Neutrophil (primary cell): ENCODE measurements at regions not wholly inside any gene's neighbourhood (a gene's known extent, or its start where the extent isn't known, plus 50 kb on each side); places are given as distances from the start of the nearest gene placed in this dataset.

Experiments used
- H3K27ac ChIP-seq: fragments of 200-600 bp; sonication (generic); 2 replicates; pipeline ENCODE4 v1.5.1; 2016; ENCODE audit warnings: mild to moderate bottlenecking, moderate library complexity
- H3K27me3 ChIP-seq: fragments of 200-600 bp; sonication (generic); 2 replicates; pipeline ENCODE4 v1.6.0; 2016; ENCODE audit warnings: mild to moderate bottlenecking
- H3K36me3 ChIP-seq: fragments of 200-600 bp; sonication (generic); 2 replicates; pipeline ENCODE4 v1.5.1; 2017
- H3K4me1 ChIP-seq, 2 experiments: fragments of 200-600 bp in 1 of 2; sonication (generic) in 1 of 2; 1 replicate in 1 of 2; 2 replicates in 1 of 2; pipeline versions ENCODE4 v1.5.1 to v1.6.1; 2013 to 2016; ENCODE audit warnings: low read depth in 1 of 2, low read length in 1 of 2, mild to moderate bottlenecking in 1 of 2, moderate library complexity in 1 of 2; ENCODE audit not compliant: control insufficient read depth in 1 of 2, insufficient read depth in 1 of 2
- H3K4me3 ChIP-seq, 2 experiments: fragments of 200-600 bp in 1 of 2; sonication (generic) in 1 of 2; 1 replicate in 1 of 2; 2 replicates in 1 of 2; pipeline ENCODE4 v1.5.1; 2013 to 2016; ENCODE audit warnings: low read depth in 1 of 2, low read length in 1 of 2, mild to moderate bottlenecking in 1 of 2, moderate library complexity in 1 of 2
- H3K9me3 ChIP-seq: fragments of 200-600 bp; sonication (generic); 2 replicates; pipeline ENCODE4 v1.5.1; 2016
- TF ChIP-seq, protein P1 (sequence below): fragments of 200-600 bp; sonication (generic); IDR thresholded peaks from 2 replicates; pipeline ENCODE4 v1.5.1; 2016; ENCODE audit warnings: antibody characterized with exemption

DNA sequence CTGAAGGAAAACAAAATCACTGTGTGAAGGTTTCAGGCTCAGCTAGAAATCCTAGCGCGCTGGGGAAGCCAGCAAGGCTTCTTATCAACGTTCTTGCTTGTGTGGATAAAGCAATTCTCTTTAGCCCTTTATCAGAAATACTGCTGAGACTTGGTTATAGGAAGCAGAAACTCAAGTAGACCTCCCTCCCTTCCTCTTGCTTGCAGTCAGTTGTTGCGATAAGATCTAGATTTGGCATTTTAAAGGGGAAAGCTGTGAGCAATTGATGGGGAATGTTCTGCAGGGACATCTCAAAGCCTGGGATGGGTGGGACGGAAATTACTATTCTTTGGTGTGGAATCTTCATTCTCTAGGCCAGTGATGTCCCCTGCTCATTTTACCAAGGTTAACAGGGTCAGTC lies 76.4 kb upstream of the ANO4 start:
- no peak overlapping the region for H3K27ac ChIP-seq
- no peaks in the 10 kb centered on the region for H3K4me1 ChIP-seq
- TF ChIP-seq, protein P1, sequence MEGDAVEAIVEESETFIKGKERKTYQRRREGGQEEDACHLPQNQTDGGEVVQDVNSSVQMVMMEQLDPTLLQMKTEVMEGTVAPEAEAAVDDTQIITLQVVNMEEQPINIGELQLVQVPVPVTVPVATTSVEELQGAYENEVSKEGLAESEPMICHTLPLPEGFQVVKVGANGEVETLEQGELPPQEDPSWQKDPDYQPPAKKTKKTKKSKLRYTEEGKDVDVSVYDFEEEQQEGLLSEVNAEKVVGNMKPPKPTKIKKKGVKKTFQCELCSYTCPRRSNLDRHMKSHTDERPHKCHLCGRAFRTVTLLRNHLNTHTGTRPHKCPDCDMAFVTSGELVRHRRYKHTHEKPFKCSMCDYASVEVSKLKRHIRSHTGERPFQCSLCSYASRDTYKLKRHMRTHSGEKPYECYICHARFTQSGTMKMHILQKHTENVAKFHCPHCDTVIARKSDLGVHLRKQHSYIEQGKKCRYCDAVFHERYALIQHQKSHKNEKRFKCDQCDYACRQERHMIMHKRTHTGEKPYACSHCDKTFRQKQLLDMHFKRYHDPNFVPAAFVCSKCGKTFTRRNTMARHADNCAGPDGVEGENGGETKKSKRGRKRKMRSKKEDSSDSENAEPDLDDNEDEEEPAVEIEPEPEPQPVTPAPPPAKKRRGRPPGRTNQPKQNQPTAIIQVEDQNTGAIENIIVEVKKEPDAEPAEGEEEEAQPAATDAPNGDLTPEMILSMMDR, result no peak
- peaks cover 84% of the 10 kb centered on the region for H3K27me3 ChIP-seq
- no peak overlapping the region for H3K4me3 ChIP-seq
- H3K36me3 ChIP-seq, result no peaks in the 10 kb centered on the region
- H3K9me3 ChIP-seq, result no peaks in the 10 kb centered on the region

DNA sequence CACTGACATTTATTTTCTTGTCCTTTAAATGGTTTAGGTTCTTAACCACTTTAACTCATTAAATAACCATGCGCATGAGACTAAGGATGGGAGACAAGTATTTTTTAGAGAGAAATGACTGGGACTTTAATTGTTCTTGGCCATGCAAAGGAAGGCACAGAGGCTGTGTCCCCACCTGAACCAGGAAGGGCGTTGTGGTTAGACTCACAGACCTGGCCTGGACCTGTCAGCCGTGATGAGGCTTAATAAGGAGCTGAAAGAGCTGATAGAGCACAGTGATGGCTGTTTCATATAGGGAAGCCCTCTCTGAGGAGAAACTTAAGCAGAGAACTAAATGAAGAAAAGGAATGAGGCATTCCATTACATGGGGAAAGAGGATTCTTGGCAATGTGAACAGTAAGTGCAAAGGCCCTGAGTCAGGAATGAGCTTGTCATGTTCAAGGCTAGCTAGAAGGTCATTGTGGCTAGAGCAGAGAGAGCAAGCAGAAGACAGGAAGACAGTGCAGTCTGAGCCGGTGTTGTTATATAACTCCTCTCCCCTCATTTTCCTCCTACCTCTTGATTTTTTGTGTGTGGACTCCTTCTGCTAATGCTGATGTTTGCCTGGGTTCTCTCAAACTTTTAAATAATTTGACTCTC lies 74.4 kb upstream of the ANO4 start:
- Histone ChIP-seq H3K9me3 (no peaks in the 10 kb centered on the region), H3K4me3 (no peak overlapping the region), H3K27me3 (peaks cover 71% of the 10 kb centered on the region), H3K27ac (no peak overlapping the region), H3K4me1 (no peaks in the 10 kb centered on the region), H3K36me3 (no peaks in the 10 kb centered on the region)
- TF ChIP-seq, protein P1, result no peak

DNA sequence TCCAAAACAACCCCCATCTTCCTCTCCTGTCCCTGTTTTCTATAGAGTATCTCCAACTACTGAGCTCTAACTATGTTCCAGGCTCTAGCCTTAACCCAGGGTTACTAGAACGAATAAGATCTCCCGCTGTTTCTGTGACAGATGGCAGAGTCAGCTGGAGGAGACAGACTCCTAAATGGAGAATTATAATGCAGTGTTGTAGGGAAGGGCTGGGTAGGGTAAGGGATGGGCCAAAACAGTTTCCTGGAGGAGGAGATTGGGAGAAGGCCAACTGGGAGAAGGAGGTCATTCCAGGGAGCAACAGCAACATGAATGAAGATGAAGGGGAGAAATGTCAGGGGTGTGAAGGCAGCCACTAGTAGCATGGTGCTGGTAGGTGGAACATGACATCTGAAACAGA lies 73.4 kb upstream of the ANO4 start:
- Histone ChIP-seq H3K9me3 (no peaks in the 10 kb centered on the region), H3K4me3 (no peak overlapping the region), H3K27ac (no peak overlapping the region), H3K36me3 (no peaks in the 10 kb centered on the region), H3K4me1 (no peaks in the 10 kb centered on the region), H3K27me3 (peaks cover 61% of the 10 kb centered on the region)
- TF ChIP-seq, protein P1, result no peak

DNA sequence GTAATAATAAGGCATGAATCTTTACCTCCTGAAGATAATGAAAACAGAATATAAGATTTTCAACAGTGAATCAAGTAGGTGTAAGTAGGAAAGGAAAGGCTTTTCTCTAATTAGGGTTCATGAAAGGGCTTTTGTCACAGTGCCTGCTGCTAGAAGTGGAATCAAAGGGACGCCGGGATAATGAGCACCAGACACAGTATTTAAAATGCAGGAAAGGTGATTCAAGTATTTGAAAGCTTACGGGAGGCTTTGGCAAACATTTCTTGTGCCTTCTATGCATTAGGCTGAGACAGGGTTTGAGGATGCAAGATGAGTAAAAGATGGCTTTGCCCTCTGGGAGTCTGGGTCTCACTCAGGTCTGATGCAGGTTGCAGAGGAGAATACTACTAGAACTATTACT lies 70.5 kb upstream of the ANO4 start:
- no peak overlapping the region for H3K4me3 ChIP-seq
- peaks cover 36% of the 10 kb centered on the region for H3K27me3 ChIP-seq
- no peaks in the 10 kb centered on the region for H3K9me3 ChIP-seq
- TF ChIP-seq, protein P1, result no peak
- no peak overlapping the region for H3K27ac ChIP-seq
- no peaks in the 10 kb centered on the region for H3K36me3 ChIP-seq
- H3K4me1 ChIP-seq, result no peaks in the 10 kb centered on the region

DNA sequence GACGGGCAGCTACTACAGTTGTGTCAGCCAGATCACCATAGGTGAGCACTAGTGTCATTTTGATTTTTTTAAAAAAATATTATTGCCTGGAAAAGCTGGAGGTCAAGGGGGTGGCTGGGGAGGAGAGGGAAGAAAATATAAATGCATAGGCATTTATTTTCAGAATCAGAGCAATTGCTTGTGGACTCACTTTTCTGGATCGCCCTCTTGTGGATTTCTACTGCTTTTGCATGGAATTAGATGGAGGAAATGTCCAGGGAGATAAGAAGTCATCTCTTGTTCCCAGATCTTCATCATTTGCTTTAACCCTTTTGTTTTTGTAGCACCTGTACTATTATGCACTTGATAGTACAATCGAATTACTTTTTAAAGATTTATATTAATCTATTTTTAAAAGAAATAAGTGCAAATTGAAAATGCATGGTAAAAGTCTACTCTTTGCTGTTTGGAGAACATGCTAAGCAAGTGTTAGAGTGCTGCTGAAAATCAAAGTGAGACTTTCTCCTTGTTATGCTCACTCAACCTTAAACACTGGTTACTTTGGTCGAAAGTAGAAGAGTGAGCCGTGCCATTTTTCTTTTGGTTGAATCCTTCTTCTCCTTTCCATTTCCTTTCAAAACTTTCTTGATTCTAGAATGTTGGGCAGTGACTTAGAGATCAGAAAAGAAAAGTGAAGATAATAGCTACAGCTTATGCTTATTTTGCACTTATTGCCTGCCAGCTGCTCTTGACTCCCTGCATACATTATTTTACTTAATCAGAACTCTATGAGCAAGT lies 60.6 kb upstream of the ANO4 start:
- TF ChIP-seq, protein P1, result no peak
- H3K27me3 ChIP-seq, result peaks cover 22% of the 10 kb centered on the region
- H3K4me3 ChIP-seq, result no peak overlapping the region
- no peaks in the 10 kb centered on the region for H3K4me1 ChIP-seq
- no peak overlapping the region for H3K27ac ChIP-seq
- H3K36me3 ChIP-seq, result no peaks in the 10 kb centered on the region
- H3K9me3 ChIP-seq, result no peaks in the 10 kb centered on the region
